ENCODE measurements at regions not wholly inside any gene's neighbourhood (a gene's known extent, or its start where the extent isn't known, plus 50 kb on each side); places are given as distances from the start of the nearest gene placed in this dataset.

DNA sequence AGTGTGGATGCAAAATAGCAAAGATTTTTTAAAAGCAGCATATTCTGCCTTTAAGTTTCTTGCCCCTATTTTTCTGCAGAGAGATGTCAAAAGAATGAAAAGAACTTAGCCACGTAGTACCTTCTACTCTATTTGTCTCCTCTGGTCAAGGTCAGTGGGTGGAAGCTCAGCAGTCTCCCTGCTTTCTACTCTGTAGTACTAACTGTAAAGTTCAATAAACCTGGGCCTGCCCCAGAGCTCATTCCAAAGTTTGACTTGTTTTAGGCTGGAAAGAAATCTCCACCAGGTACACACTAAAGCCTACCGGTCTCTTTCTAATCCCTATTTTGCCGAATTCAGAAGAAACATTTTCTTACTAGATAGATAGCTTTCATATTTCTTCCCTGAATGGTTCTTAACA, 247.9 kb upstream of the ARHGAP20 start (continued):
- TF ChIP-seq, protein P1, sequence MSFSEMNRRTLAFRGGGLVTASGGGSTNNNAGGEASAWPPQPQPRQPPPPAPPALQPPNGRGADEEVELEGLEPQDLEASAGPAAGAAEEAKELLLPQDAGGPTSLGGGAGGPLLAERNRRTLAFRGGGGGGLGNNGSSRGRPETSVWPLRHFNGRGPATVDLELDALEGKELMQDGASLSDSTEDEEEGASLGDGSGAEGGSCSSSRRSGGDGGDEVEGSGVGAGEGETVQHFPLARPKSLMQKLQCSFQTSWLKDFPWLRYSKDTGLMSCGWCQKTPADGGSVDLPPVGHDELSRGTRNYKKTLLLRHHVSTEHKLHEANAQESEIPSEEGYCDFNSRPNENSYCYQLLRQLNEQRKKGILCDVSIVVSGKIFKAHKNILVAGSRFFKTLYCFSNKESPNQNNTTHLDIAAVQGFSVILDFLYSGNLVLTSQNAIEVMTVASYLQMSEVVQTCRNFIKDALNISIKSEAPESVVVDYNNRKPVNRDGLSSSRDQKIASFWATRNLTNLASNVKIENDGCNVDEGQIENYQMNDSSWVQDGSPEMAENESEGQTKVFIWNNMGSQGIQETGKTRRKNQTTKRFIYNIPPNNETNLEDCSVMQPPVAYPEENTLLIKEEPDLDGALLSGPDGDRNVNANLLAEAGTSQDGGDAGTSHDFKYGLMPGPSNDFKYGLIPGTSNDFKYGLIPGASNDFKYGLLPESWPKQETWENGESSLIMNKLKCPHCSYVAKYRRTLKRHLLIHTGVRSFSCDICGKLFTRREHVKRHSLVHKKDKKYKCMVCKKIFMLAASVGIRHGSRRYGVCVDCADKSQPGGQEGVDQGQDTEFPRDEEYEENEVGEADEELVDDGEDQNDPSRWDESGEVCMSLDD (tag by site-specific recombination; IDR thresholded peaks at IDR 0.05): no peak
- TF ChIP-seq, protein P2, sequence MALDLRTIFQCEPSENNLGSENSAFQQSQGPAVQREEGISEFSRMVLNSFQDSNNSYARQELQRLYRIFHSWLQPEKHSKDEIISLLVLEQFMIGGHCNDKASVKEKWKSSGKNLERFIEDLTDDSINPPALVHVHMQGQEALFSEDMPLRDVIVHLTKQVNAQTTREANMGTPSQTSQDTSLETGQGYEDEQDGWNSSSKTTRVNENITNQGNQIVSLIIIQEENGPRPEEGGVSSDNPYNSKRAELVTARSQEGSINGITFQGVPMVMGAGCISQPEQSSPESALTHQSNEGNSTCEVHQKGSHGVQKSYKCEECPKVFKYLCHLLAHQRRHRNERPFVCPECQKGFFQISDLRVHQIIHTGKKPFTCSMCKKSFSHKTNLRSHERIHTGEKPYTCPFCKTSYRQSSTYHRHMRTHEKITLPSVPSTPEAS (tag by site-specific recombination; IDR thresholded peaks at IDR 0.05): no peak
- TF ChIP-seq ZNF843 (tag by site-specific recombination; IDR thresholded peaks at IDR 0.05) (no peak), FEZF1 (tag by site-specific recombination; IDR thresholded peaks at IDR 0.05) (no peak), ZFHX2 (tag by site-specific recombination; conservative IDR thresholded peaks at IDR 0.05) (no peak), ZNF175 (tag by site-specific recombination; IDR thresholded peaks at IDR 0.05) (no peak), TRIM28 (IDR thresholded peaks at IDR 0.05; ENCODE audit: borderline replicate concordance, low read length) (no peak), KLF16 (tag by site-specific recombination; IDR thresholded peaks at IDR 0.05) (no peak)
- TF ChIP-seq, protein P3, sequence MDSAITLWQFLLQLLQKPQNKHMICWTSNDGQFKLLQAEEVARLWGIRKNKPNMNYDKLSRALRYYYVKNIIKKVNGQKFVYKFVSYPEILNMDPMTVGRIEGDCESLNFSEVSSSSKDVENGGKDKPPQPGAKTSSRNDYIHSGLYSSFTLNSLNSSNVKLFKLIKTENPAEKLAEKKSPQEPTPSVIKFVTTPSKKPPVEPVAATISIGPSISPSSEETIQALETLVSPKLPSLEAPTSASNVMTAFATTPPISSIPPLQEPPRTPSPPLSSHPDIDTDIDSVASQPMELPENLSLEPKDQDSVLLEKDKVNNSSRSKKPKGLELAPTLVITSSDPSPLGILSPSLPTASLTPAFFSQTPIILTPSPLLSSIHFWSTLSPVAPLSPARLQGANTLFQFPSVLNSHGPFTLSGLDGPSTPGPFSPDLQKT (IDR thresholded peaks at IDR 0.05; ENCODE audit: borderline replicate concordance, low read depth, low read length): no peak

DNA sequence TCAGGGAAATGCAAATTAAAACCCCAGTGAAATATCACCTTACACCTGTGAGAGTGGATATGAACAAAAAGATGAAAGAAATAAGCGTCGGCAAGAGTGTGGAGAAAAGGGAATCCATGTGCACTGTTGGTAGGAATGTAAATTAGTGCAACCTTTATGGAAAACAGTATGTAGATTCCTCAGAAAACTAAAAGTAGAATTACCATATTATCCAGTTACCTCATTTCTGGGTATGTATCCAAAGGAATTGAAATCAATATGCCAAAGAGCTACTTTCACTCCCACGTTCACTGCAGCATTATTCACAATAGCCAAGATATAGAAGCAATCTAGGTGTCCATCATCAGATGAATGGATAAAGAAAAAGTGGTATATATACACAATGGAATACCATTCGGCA, 246.0 kb upstream of the ARHGAP20 start:
- Histone ChIP-seq H3K4me1 (ENCODE audit: control insufficient read depth, insufficient read depth, low read length) (no peaks in the 10 kb centered on the region), H3K4me3 (ENCODE audit: low read depth, low read length) (no peak overlapping the region), H3K36me3 (ENCODE audit: control insufficient read depth in 2 of 2, insufficient read depth in 1 of 2, low read length in 2 of 2) (no peaks in the 10 kb centered on the region), H3K9me3 (ENCODE audit: control insufficient read depth, insufficient read depth, low read depth, low read length) (no peaks in the 10 kb centered on the region), H3K27ac (ENCODE audit: extremely low read depth, low read depth, low read length) (no peak overlapping the region)
- CTCF ChIA-PET: interaction anchor here (0.5 kb wide), 1 partner anchor 13 kb away, joined by 3 read pairs; no protein-coding TSS in a partner anchor
- POLR2A ChIA-PET: no interaction called here
- TF ChIP-seq ZNF558 (tag by site-specific recombination; IDR thresholded peaks at IDR 0.05) (no peak), ZNF571 (tag by site-specific recombination; IDR thresholded peaks at IDR 0.05) (no peak), ZNF416 (tag by site-specific recombination; IDR thresholded peaks at IDR 0.05) (no peak), ZNF548 (tag by site-specific recombination; IDR thresholded peaks at IDR 0.05) (no peak), SP7 (tag by site-specific recombination; IDR thresholded peaks at IDR 0.05) (no peak), ZNF394 (tag by site-specific recombination; IDR thresholded peaks at IDR 0.05; ENCODE audit: borderline replicate concordance) (no peak), ZNF514 (tag by site-specific recombination; IDR thresholded peaks at IDR 0.05) (no peak), ZEB2 (tag by site-specific recombination; IDR thresholded peaks at IDR 0.05) (no peak), MEIS1 (CRISPR knock-in tag; IDR thresholded peaks at IDR 0.05; ENCODE audit: borderline replicate concordance) (no peak), ZNF24 (tag by site-specific recombination; IDR thresholded peaks at IDR 0.05) (no peak), TCF7L2 (IDR thresholded peaks at IDR 0.05; ENCODE audit: borderline replicate concordance, low read depth, low read length) (no peak)
- TF ChIP-seq, protein P4, sequence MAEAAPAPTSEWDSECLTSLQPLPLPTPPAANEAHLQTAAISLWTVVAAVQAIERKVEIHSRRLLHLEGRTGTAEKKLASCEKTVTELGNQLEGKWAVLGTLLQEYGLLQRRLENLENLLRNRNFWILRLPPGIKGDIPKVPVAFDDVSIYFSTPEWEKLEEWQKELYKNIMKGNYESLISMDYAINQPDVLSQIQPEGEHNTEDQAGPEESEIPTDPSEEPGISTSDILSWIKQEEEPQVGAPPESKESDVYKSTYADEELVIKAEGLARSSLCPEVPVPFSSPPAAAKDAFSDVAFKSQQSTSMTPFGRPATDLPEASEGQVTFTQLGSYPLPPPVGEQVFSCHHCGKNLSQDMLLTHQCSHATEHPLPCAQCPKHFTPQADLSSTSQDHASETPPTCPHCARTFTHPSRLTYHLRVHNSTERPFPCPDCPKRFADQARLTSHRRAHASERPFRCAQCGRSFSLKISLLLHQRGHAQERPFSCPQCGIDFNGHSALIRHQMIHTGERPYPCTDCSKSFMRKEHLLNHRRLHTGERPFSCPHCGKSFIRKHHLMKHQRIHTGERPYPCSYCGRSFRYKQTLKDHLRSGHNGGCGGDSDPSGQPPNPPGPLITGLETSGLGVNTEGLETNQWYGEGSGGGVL (tag by site-specific recombination; IDR thresholded peaks at IDR 0.05): no peak
- TF ChIP-seq, protein P5, sequence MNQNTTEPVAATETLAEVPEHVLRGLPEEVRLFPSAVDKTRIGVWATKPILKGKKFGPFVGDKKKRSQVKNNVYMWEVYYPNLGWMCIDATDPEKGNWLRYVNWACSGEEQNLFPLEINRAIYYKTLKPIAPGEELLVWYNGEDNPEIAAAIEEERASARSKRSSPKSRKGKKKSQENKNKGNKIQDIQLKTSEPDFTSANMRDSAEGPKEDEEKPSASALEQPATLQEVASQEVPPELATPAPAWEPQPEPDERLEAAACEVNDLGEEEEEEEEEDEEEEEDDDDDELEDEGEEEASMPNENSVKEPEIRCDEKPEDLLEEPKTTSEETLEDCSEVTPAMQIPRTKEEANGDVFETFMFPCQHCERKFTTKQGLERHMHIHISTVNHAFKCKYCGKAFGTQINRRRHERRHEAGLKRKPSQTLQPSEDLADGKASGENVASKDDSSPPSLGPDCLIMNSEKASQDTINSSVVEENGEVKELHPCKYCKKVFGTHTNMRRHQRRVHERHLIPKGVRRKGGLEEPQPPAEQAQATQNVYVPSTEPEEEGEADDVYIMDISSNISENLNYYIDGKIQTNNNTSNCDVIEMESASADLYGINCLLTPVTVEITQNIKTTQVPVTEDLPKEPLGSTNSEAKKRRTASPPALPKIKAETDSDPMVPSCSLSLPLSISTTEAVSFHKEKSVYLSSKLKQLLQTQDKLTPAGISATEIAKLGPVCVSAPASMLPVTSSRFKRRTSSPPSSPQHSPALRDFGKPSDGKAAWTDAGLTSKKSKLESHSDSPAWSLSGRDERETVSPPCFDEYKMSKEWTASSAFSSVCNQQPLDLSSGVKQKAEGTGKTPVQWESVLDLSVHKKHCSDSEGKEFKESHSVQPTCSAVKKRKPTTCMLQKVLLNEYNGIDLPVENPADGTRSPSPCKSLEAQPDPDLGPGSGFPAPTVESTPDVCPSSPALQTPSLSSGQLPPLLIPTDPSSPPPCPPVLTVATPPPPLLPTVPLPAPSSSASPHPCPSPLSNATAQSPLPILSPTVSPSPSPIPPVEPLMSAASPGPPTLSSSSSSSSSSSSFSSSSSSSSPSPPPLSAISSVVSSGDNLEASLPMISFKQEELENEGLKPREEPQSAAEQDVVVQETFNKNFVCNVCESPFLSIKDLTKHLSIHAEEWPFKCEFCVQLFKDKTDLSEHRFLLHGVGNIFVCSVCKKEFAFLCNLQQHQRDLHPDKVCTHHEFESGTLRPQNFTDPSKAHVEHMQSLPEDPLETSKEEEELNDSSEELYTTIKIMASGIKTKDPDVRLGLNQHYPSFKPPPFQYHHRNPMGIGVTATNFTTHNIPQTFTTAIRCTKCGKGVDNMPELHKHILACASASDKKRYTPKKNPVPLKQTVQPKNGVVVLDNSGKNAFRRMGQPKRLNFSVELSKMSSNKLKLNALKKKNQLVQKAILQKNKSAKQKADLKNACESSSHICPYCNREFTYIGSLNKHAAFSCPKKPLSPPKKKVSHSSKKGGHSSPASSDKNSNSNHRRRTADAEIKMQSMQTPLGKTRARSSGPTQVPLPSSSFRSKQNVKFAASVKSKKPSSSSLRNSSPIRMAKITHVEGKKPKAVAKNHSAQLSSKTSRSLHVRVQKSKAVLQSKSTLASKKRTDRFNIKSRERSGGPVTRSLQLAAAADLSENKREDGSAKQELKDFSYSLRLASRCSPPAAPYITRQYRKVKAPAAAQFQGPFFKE (tag by site-specific recombination; IDR thresholded peaks at IDR 0.05; ENCODE audit: borderline replicate concordance): no peak
- TF ChIP-seq, protein P6, sequence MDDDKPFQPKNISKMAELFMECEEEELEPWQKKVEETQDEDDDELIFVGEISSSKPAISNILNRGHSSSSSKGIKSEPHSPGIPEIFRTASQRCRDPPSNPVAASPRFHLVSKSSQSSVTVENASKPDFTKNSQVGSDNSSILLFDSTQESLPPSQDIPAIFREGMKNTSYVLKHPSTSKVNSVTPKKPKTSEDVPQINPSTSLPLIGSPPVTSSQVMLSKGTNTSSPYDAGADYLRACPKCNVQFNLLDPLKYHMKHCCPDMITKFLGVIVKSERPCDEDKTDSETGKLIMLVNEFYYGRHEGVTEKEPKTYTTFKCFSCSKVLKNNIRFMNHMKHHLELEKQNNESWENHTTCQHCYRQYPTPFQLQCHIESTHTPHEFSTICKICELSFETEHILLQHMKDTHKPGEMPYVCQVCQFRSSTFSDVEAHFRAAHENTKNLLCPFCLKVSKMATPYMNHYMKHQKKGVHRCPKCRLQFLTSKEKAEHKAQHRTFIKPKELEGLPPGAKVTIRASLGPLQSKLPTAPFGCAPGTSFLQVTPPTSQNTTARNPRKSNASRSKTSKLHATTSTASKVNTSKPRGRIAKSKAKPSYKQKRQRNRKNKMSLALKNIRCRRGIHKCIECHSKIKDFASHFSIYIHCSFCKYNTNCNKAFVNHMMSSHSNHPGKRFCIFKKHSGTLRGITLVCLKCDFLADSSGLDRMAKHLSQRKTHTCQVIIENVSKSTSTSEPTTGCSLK (tag by site-specific recombination; IDR thresholded peaks at IDR 0.05): no peak
